ENCODE measurements at regions not wholly inside any gene's neighbourhood (a gene's known extent, or its start where the extent isn't known, plus 50 kb on each side); places are given as distances from the start of the nearest gene placed in this dataset.

DNA sequence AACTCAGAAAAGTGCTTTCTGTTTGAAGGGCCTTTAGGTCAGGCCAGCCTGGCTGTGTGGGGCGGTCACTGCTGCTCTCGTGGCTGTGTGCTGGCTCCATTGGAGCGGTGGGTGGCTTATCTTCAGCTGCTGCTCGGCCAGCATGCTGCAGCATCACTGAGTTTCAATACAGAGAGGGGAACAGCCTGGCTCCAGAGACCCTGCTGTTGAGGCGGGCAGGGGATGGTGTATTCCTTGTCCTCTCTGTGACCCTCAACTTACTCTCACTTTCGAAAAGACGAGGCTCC is 248.5 kb upstream of the ONECUT1 start:
- 35 to 48% (median 37%) methylated on average over 4 to 7 of the region's 7 CpGs for WGBS, 4 donors
- no peak overlapping the region for H3K4me3 ChIP-seq
- H3K4me1 ChIP-seq, result no peaks in the 10 kb centered on the region
- H3K36me3 ChIP-seq, result no peaks in the 10 kb centered on the region
- ATAC-seq, result no peak
- peaks cover 0 to 14% (median 0%) of the 10 kb centered on the region in 12 donors for H3K9me3 ChIP-seq
- DNase-seq, result no peak
- peaks cover 0 to 12% (median 0%) of the 10 kb centered on the region in 9 donors for H3K27me3 ChIP-seq
- no peak for TF ChIP-seq POLR2A (IDR thresholded peaks at IDR 0.05)
- TF ChIP-seq, protein P1, sequence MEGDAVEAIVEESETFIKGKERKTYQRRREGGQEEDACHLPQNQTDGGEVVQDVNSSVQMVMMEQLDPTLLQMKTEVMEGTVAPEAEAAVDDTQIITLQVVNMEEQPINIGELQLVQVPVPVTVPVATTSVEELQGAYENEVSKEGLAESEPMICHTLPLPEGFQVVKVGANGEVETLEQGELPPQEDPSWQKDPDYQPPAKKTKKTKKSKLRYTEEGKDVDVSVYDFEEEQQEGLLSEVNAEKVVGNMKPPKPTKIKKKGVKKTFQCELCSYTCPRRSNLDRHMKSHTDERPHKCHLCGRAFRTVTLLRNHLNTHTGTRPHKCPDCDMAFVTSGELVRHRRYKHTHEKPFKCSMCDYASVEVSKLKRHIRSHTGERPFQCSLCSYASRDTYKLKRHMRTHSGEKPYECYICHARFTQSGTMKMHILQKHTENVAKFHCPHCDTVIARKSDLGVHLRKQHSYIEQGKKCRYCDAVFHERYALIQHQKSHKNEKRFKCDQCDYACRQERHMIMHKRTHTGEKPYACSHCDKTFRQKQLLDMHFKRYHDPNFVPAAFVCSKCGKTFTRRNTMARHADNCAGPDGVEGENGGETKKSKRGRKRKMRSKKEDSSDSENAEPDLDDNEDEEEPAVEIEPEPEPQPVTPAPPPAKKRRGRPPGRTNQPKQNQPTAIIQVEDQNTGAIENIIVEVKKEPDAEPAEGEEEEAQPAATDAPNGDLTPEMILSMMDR (IDR thresholded peaks at IDR 0.05), result no peak
- H3K27ac ChIP-seq, result no peak overlapping the region
- intact Hi-C loops (cut with DNase I), result loop anchor here in 1 of 10 donors (10.0 kb wide), 1 partner anchor 64 kb away; no protein-coding TSS in a partner anchor

DNA sequence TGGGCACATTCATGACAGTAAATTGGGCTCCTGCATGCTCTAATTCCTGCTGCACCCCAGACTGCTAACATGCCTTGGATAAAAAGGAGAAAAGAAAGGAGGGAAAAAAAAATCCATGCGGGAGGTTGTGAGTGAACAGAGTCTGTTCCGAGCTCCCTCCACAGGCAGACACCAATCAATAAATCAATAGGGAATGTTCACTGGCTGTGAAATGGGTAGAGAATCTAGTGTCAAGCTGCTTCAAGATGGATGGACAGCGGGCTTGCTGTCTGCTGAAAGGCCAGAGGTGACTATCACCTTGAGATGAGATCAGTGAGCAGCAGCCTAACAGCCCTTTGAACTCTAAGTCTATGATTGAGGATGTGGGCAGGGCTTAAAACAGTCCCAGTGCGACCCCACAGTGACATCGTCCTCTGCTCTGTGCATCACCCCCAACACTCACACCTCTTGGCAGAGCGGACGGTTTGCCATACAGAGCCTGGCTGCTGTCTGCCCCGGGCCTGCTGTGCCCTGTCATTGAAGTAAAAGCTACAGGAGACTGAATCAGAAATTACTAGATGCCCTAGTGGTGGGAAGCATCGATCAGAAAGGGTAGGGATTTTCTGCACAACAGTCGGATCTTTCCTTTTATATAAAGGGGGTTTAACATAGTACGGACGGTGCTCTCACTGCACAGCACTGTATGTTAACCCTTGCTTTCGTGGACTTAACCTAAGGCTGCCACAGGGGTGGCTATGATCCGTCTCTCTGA is 247.9 kb upstream of the ONECUT1 start:
- no peak for DNase-seq
- WGBS, 4 donors, result 39 to 49% (median 47%) methylated on average over 13 to 14 of the region's 14 CpGs
- no peak for ATAC-seq
- Histone ChIP-seq H3K4me3 (no peak overlapping the region), H3K27me3 (peaks cover 0 to 12% (median 0%) of the 10 kb centered on the region in 9 donors), H3K36me3 (no peaks in the 10 kb centered on the region), H3K9me3 (peaks cover 0 to 14% (median 0%) of the 10 kb centered on the region in 12 donors), H3K27ac (no peak overlapping the region), H3K4me1 (no peaks in the 10 kb centered on the region)
- TF ChIP-seq, protein P1 (IDR thresholded peaks at IDR 0.05), result no peak
- no peak for TF ChIP-seq POLR2A (IDR thresholded peaks at IDR 0.05)
- intact Hi-C loops (cut with DNase I), result loop anchor here in 1 of 10 donors (10.0 kb wide), 1 partner anchor 63 kb away; no protein-coding TSS in a partner anchor

DNA sequence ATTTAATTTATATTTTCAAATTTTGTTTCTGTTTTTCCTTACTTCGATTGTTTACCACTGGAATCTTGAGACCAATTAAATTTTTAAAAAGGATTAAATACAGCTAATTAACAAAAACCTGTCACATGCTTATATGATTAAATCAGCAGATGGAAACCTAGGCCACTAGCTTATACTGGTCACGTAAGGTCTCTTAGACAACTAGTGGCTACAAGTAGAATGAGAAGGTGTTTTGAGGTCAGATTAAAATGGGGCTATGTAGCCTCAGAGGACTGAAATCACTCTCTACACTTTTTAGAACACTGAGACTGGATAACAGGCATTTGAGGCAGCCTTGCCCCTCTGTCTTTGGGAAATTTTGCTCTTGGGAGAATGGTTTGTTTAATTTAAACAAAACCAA is 246.5 kb upstream of the ONECUT1 start:
- Histone ChIP-seq H3K27me3 (peaks cover 0 to 12% (median 0%) of the 10 kb centered on the region in 9 donors), H3K36me3 (no peaks in the 10 kb centered on the region), H3K4me3 (no peak overlapping the region), H3K4me1 (no peaks in the 10 kb centered on the region), H3K27ac (no peak overlapping the region), H3K9me3 (peaks cover 0 to 1% (median 0%) of the 10 kb centered on the region in 12 donors)
- ATAC-seq (no peak), DNase-seq (no peak)
- intact Hi-C loops (cut with DNase I), result loop anchor here in 1 of 10 donors (10.0 kb wide), 1 partner anchor 62 kb away; no protein-coding TSS in a partner anchor
- WGBS, 4 donors, result 47 to 57% (median 48%) methylated on average over 2 of the region's 2 CpGs
- TF ChIP-seq POLR2A (IDR thresholded peaks at IDR 0.05), result no peak
- TF ChIP-seq, protein P1 (IDR thresholded peaks at IDR 0.05), result no peak

DNA sequence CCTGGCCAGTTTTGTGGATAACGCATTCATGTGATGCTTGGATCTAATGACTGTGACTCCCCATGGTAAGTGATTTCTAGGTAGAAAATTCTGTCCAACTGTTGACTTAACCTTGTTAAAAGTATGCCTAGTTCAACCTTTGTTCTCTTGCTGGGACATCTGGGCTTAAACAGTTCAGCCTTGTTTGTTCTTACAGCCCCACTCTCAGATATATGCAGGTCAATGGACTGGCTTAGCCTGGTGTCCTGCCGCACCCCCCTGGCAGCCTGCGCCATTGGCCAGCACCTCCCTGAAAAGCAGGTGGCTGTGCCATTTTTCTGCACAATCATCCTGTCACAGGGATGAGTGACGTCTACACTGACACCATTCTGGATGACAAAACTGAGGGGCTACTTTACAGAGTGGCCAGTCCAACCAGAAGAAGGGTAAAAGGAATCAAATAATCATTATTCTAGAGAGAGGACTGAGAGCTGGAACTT is 244.7 kb upstream of the ONECUT1 start:
- H3K36me3 ChIP-seq, result no peaks in the 10 kb centered on the region

More for the DNA sequence above, 244.7 kb upstream of the ONECUT1 start:
- TF ChIP-seq, protein P1 (IDR thresholded peaks at IDR 0.05), result no peak
- no peak for TF ChIP-seq POLR2A (IDR thresholded peaks at IDR 0.05)
- no peaks in the 10 kb centered on the region for H3K9me3 ChIP-seq
- 83 to 86% (median 84%) methylated on average over 4 of the region's 4 CpGs for WGBS, 4 donors
- H3K4me1 ChIP-seq, result no peaks in the 10 kb centered on the region
- peaks cover 0 to 7% (median 0%) of the 10 kb centered on the region in 9 donors for H3K27me3 ChIP-seq
- no peak overlapping the region for H3K27ac ChIP-seq
- intact Hi-C loops (cut with DNase I), result loop anchor here in 2 of 10 donors (5.0 to 10.0 kb wide), 2 partner anchors 47 to 60 kb away; no protein-coding TSS in a partner anchor
- ATAC-seq (no peak), DNase-seq (no peak)
- H3K4me3 ChIP-seq, result no peak overlapping the region
